ENCODE measurements at regions not wholly inside any gene's neighbourhood (a gene's known extent, or its start where the extent isn't known, plus 50 kb on each side); places are given as distances from the start of the nearest gene placed in this dataset.

DNA sequence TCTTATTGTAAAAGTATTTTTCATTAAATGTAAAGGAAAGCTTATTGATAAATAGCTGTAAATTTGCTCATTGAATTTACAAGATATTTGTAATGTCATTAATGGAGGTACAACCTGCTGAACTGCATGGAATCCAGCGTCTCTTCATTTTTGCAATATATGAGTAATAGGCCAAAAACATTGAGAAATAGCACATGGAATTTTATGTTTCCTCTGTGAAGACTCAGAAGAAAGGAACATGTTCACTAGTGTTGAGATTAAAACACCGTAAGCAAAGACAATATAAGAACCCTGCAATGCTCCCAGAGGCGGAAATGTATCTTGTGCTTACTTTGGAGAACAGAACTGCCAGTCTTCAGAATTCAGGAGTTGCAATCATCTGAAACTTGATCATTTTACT lies 167.6 kb downstream of the ALDH1A2 start:
- H3K27me3 Mint-ChIP-seq (ENCODE audit: low read depth, poor library complexity): peaks cover 3% of the 10 kb centered on the region
- TF ChIP-seq, protein P1, sequence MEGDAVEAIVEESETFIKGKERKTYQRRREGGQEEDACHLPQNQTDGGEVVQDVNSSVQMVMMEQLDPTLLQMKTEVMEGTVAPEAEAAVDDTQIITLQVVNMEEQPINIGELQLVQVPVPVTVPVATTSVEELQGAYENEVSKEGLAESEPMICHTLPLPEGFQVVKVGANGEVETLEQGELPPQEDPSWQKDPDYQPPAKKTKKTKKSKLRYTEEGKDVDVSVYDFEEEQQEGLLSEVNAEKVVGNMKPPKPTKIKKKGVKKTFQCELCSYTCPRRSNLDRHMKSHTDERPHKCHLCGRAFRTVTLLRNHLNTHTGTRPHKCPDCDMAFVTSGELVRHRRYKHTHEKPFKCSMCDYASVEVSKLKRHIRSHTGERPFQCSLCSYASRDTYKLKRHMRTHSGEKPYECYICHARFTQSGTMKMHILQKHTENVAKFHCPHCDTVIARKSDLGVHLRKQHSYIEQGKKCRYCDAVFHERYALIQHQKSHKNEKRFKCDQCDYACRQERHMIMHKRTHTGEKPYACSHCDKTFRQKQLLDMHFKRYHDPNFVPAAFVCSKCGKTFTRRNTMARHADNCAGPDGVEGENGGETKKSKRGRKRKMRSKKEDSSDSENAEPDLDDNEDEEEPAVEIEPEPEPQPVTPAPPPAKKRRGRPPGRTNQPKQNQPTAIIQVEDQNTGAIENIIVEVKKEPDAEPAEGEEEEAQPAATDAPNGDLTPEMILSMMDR (IDR thresholded peaks at IDR 0.05): no peak
- DNase-seq: no peak
- no peaks in the 10 kb centered on the region for H3K36me3 Mint-ChIP-seq (ENCODE audit: low read depth)
- H3K4me1 Mint-ChIP-seq: no peaks in the 10 kb centered on the region
- no peak overlapping the region for H3K27ac Mint-ChIP-seq
- no peak overlapping the region for H3K4me3 Mint-ChIP-seq
- H3K9me3 Mint-ChIP-seq: peaks cover 9% of the 10 kb centered on the region

DNA sequence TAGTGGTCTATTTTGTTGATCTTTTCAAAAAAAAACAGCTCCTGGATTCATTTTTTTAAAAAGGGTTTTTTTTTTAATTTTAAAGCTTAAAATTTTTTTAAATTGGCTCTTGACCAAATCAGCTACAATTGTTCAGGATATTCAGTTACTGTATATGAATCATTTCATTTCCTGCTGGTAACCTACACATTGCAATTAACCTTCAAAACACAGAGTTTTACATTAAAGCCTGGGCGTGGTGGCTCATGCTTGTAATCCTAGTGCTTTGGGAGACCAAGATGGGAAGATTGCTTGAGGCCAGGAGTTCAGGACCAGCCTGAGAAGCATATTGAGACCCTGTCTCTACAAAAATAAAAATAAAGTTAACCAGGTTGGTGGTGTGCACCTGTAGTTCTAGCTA lies 163.4 kb downstream of the ALDH1A2 start:
- no peaks in the 10 kb centered on the region for H3K36me3 Mint-ChIP-seq (ENCODE audit: low read depth)
- TF ChIP-seq, protein P1 (IDR thresholded peaks at IDR 0.05): no peak

More for the DNA sequence above, 163.4 kb downstream of the ALDH1A2 start:
- peaks cover 10% of the 10 kb centered on the region for H3K27me3 Mint-ChIP-seq (ENCODE audit: low read depth, poor library complexity)
- peaks cover 9% of the 10 kb centered on the region for H3K9me3 Mint-ChIP-seq
- no peak for DNase-seq
- H3K27ac Mint-ChIP-seq: no peak overlapping the region
- H3K4me1 Mint-ChIP-seq: no peaks in the 10 kb centered on the region
- H3K4me3 Mint-ChIP-seq: no peak overlapping the region
